SK-N-MC (cell line): ENCODE measurements at regions not wholly inside any gene's neighbourhood (a gene's known extent, or its start where the extent isn't known, plus 50 kb on each side); places are given as distances from the start of the nearest gene placed in this dataset.

Experiments used
- EZH2 ChIP-seq: fragments of 200-600 bp; sonication (generic); IDR thresholded peaks from one replicate; pipeline ENCODE4 v1.6.1; 2017; ENCODE audit warnings: antibody characterized with exemption
- FOXP2 ChIP-seq: optimal IDR thresholded peaks from 2 replicates; pipeline ENCODE3; 2011; ENCODE audit warnings: mild to moderate bottlenecking, moderate library complexity; ENCODE audit not compliant: insufficient read depth; ENCODE audit errors: extremely low read length, control extremely low read depth
- POLR2AphosphoS5 ChIP-seq: IDR thresholded peaks from 2 replicates; pipeline ENCODE4 v1.6.1; 2012; ENCODE audit warnings: mild to moderate bottlenecking, low read depth, low read length, borderline replicate concordance

DNA sequence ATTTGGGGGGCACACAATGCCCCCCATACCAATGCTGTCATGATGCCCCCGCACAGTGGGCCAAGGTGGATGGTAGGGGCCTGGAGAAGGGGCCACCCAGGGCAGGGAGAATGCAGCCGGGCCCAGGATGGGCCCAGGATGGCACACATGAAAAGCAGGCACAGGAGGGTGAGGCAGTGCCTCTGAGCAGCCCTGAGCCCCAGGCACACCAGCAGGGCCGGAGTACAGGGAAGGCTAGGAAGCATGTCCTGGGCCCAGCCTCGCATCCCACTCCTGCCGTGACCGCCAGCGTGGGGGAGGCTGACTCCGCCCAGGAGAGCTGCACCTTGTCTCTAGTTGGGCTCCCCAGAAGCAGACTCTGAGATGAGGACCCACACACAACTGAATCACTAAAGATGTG lies 59.3 kb upstream of the TMEM72 start:
- TF ChIP-seq POLR2AphosphoS5 (no peak), EZH2 (no peak), FOXP2 (no peak)
